ENCODE measurements at regions not wholly inside any gene's neighbourhood (a gene's known extent, or its start where the extent isn't known, plus 50 kb on each side); places are given as distances from the start of the nearest gene placed in this dataset.

DNA sequence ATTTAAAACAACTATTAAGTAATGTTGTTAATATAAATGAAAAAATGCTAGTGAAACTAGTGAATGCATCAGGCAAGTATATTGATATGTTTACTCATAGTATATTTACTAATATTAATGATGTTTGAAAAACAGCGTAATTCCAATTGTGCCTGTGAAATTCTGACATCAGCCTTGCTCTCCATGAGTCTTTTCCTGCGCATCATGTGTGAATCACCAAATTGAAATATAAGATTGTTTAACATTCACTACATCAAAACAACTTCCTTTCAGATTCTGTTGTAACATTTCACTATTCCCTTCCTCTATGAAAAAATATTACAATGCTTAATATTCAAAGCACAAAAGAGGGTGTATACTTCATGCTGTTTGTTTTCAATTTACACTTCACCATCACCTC lies 1995.9 kb upstream of the SEL1L start:
- no peak for ATAC-seq (ENCODE audit: insufficient read depth, low FRiP score)
- H3K27me3 ChIP-seq (ENCODE audit: control insufficient read depth in 3 of 3, insufficient read depth in 3 of 3, low read length in 2 of 3), result no peaks in the 10 kb centered on the region
- H3K27ac ChIP-seq (ENCODE audit: low read depth in 1 of 2, low read length in 1 of 2), result no peak overlapping the region
- H3K9ac ChIP-seq (ENCODE audit: insufficient read depth in 1 of 2, low read length in 2 of 2), result no peak overlapping the region
- DNase-seq, result no peak
- TF ChIP-seq, protein P1, sequence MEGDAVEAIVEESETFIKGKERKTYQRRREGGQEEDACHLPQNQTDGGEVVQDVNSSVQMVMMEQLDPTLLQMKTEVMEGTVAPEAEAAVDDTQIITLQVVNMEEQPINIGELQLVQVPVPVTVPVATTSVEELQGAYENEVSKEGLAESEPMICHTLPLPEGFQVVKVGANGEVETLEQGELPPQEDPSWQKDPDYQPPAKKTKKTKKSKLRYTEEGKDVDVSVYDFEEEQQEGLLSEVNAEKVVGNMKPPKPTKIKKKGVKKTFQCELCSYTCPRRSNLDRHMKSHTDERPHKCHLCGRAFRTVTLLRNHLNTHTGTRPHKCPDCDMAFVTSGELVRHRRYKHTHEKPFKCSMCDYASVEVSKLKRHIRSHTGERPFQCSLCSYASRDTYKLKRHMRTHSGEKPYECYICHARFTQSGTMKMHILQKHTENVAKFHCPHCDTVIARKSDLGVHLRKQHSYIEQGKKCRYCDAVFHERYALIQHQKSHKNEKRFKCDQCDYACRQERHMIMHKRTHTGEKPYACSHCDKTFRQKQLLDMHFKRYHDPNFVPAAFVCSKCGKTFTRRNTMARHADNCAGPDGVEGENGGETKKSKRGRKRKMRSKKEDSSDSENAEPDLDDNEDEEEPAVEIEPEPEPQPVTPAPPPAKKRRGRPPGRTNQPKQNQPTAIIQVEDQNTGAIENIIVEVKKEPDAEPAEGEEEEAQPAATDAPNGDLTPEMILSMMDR (IDR thresholded peaks at IDR 0.05; ENCODE audit: control extremely low read depth, extremely low read depth), result no peak
- no peaks in the 10 kb centered on the region for H3K4me1 ChIP-seq (ENCODE audit: control insufficient read depth in 5 of 5, insufficient read depth in 5 of 5, low read length in 5 of 5)
- no peak overlapping the region for H3K4me3 ChIP-seq
- WGBS, 2 donors, result 92% methylated on average over 2 of the region's 2 CpGs
- no peaks in the 10 kb centered on the region for H3K36me3 ChIP-seq (ENCODE audit: control insufficient read depth in 4 of 4, insufficient read depth in 4 of 4, low read length in 4 of 4)
- no peaks in the 10 kb centered on the region for H3K9me3 ChIP-seq (ENCODE audit: control insufficient read depth in 4 of 4, insufficient read depth in 3 of 4, low read length in 3 of 4)

DNA sequence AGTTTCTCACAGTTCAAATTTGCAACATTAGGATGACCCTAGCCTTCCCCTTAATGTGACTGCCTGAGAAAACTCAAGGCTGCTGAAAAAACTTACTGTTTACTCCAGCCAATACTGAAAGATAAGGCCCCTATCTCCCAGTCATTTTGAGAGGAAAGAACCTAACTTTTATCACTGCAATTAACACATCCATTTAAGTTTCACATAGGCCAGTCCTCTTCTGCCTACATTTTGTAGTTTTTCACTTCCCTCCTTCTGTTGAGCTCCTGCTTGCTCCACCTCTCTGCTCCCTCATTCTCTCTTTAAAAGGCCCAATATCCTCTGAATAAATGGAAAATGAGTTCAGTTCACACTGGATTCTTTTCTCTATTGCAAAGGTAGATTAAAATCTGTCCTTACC lies 1996.2 kb upstream of the FLRT2 start:
- no peaks in the 10 kb centered on the region for H3K36me3 ChIP-seq (ENCODE audit: control insufficient read depth in 4 of 4, insufficient read depth in 4 of 4, low read length in 4 of 4)
- no peak overlapping the region for H3K9ac ChIP-seq (ENCODE audit: insufficient read depth in 1 of 2, low read length in 2 of 2)
- DNase-seq, result no peak
- no peak overlapping the region for H3K4me3 ChIP-seq
- no peak for ATAC-seq (ENCODE audit: insufficient read depth, low FRiP score)
- H3K27me3 ChIP-seq (ENCODE audit: control insufficient read depth in 3 of 3, insufficient read depth in 3 of 3, low read length in 2 of 3), result no peaks in the 10 kb centered on the region
- TF ChIP-seq, protein P1 (IDR thresholded peaks at IDR 0.05; ENCODE audit: control extremely low read depth, extremely low read depth), result no peak
- no peaks in the 10 kb centered on the region for H3K9me3 ChIP-seq (ENCODE audit: control insufficient read depth in 4 of 4, insufficient read depth in 3 of 4, low read length in 3 of 4)
- no peaks in the 10 kb centered on the region for H3K4me1 ChIP-seq (ENCODE audit: control insufficient read depth in 5 of 5, insufficient read depth in 5 of 5, low read length in 5 of 5)
- no peak overlapping the region for H3K27ac ChIP-seq (ENCODE audit: low read depth in 1 of 2, low read length in 1 of 2)

DNA sequence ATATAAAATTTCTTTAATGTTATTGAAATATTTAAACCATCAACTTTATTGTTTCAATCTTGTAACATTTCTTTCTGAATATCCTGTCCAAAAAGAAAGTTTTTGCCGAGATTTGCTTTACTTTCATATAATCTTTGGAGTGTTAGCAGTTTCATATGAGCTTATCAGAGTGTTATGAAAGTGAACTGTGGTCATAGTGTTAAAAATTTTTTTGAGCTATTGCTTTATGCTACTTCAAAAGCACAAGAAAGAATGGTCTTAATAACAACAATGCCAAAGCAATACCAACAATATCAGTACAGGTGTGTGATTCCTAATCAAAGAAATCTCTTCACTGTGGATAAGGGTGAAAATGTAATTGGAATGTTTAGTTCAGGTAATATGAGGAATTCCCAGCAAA lies 1994.9 kb upstream of the FLRT2 start:
- no peak overlapping the region for H3K4me3 ChIP-seq
- no peaks in the 10 kb centered on the region for H3K27me3 ChIP-seq (ENCODE audit: control insufficient read depth in 3 of 3, insufficient read depth in 3 of 3, low read length in 2 of 3)
- DNase-seq (no peak), ATAC-seq (ENCODE audit: insufficient read depth, low FRiP score) (no peak)
- H3K9ac ChIP-seq (ENCODE audit: insufficient read depth in 1 of 2, low read length in 2 of 2), result no peak overlapping the region
- no peak overlapping the region for H3K27ac ChIP-seq (ENCODE audit: low read depth in 1 of 2, low read length in 1 of 2)
- no peaks in the 10 kb centered on the region for H3K4me1 ChIP-seq (ENCODE audit: control insufficient read depth in 5 of 5, insufficient read depth in 5 of 5, low read length in 5 of 5)
- TF ChIP-seq, protein P1 (IDR thresholded peaks at IDR 0.05; ENCODE audit: control extremely low read depth, extremely low read depth), result no peak
- WGBS, 2 donors, result 33% methylated on average over 1 of the region's 1 CpG
- no peaks in the 10 kb centered on the region for H3K36me3 ChIP-seq (ENCODE audit: control insufficient read depth in 4 of 4, insufficient read depth in 4 of 4, low read length in 4 of 4)
- H3K9me3 ChIP-seq (ENCODE audit: control insufficient read depth in 4 of 4, insufficient read depth in 3 of 4, low read length in 3 of 4), result no peaks in the 10 kb centered on the region

DNA sequence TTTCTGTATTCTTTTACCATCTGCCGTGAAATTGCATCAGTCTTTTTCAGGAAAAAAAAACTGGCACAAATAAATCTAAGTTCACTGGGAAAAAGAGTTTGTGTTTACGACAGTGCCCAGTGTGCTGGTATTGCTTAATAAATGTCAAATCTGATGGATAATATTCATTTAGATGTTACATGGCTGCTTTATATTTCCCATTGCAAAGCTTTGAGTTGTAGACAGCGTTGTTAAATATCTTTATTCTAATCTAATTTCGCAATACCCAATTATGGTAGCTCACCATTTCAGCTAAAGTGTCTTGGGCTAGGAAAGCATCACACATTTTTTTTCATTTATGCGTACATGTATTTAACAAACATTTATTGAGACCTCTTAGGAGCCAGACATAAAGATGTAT lies 1994.5 kb upstream of the FLRT2 start:
- H3K4me1 ChIP-seq (ENCODE audit: control insufficient read depth in 5 of 5, insufficient read depth in 5 of 5, low read length in 5 of 5), result no peaks in the 10 kb centered on the region
- ATAC-seq (ENCODE audit: insufficient read depth, low FRiP score) (no peak), DNase-seq (no peak)
- no peaks in the 10 kb centered on the region for H3K27me3 ChIP-seq (ENCODE audit: control insufficient read depth in 3 of 3, insufficient read depth in 3 of 3, low read length in 2 of 3)
- no peaks in the 10 kb centered on the region for H3K9me3 ChIP-seq (ENCODE audit: control insufficient read depth in 4 of 4, insufficient read depth in 3 of 4, low read length in 3 of 4)
- H3K27ac ChIP-seq (ENCODE audit: low read depth in 1 of 2, low read length in 1 of 2), result no peak overlapping the region
- no peak overlapping the region for H3K9ac ChIP-seq (ENCODE audit: insufficient read depth in 1 of 2, low read length in 2 of 2)
- H3K36me3 ChIP-seq (ENCODE audit: control insufficient read depth in 4 of 4, insufficient read depth in 4 of 4, low read length in 4 of 4), result no peaks in the 10 kb centered on the region
- TF ChIP-seq, protein P1 (IDR thresholded peaks at IDR 0.05; ENCODE audit: control extremely low read depth, extremely low read depth), result no peak
- H3K4me3 ChIP-seq, result no peak overlapping the region
- 90 to 91% methylated on average over 5 of the region's 5 CpGs for WGBS, 2 donors
